ENCODE measurements at regions not wholly inside any gene's neighbourhood (a gene's known extent, or its start where the extent isn't known, plus 50 kb on each side); places are given as distances from the start of the nearest gene placed in this dataset.

DNA sequence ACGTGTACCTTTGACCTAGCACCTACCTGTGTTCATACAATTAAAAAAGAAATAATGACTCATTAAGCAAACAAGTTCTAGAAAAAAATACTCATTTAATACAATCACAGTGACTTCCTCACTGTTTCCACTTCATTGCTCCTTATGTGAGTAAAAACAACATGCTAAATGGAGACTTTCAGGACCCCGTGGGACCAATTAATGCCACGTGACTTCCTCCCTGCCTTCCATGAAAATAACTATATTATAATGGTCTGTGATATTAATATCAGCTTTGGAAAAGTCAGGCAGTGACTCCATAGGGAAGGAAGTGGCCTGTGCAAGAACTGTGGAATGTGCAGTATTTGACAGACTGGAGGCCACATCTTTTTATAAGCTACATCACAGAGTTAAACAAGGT is 337.8 kb downstream of the HLX start:
- no peak for FAIRE-seq
- H3K27ac ChIP-seq (ENCODE audit: control insufficient read depth, insufficient read depth, low read length): no peak overlapping the region

GRCh38 chr1:221223281-221223680 is 344.0 kb downstream of the HLX start:
- Histone ChIP-seq H2AFZ (ENCODE audit: control insufficient read depth, low read length) (no peak overlapping the region), H3K27ac (ENCODE audit: control insufficient read depth, insufficient read depth, low read length) (no peak overlapping the region), H3K9me1 (ENCODE audit: control insufficient read depth, extremely low read depth, insufficient read depth, low read length) (no peaks in the 10 kb centered on the region), H3K36me3 (ENCODE audit: control insufficient read depth in 2 of 2, extremely low read depth in 1 of 2, insufficient read depth in 2 of 2, low read length in 2 of 2) (no peaks in the 10 kb centered on the region), H3K4me2 (ENCODE audit: control insufficient read depth, extremely low read depth, insufficient read depth, low read depth, low read length) (no peak overlapping the region), H3K9me3 (ENCODE audit: control insufficient read depth, low read depth, low read length) (no peaks in the 10 kb centered on the region), H3K79me2 (ENCODE audit: control insufficient read depth, insufficient read depth, low read length) (no peaks in the 10 kb centered on the region), H3K4me3 (ENCODE audit: control insufficient read depth in 2 of 3, extremely low read depth in 1 of 3, insufficient read depth in 2 of 3, low read depth in 1 of 3, low read length in 3 of 3) (no peak overlapping the region), H3K9ac (ENCODE audit: control insufficient read depth, extremely low read depth, insufficient read depth, low read length) (no peak overlapping the region), H3K27me3 (ENCODE audit: control insufficient read depth, extremely low read depth, insufficient read depth, low read length) (no peaks in the 10 kb centered on the region), H4K20me1 (ENCODE audit: control insufficient read depth, extremely low read depth, insufficient read depth, low read length) (no peaks in the 10 kb centered on the region), H3K4me1 (ENCODE audit: control insufficient read depth, extremely low read depth, insufficient read depth, low read length) (no peaks in the 10 kb centered on the region)
- dilution Hi-C loops (cut with MboI; ENCODE audit: extremely low pct_ligation_motif_present, low sequenced_read_pairs): no loop called here
- FAIRE-seq: no peak
- TF ChIP-seq, protein P1, sequence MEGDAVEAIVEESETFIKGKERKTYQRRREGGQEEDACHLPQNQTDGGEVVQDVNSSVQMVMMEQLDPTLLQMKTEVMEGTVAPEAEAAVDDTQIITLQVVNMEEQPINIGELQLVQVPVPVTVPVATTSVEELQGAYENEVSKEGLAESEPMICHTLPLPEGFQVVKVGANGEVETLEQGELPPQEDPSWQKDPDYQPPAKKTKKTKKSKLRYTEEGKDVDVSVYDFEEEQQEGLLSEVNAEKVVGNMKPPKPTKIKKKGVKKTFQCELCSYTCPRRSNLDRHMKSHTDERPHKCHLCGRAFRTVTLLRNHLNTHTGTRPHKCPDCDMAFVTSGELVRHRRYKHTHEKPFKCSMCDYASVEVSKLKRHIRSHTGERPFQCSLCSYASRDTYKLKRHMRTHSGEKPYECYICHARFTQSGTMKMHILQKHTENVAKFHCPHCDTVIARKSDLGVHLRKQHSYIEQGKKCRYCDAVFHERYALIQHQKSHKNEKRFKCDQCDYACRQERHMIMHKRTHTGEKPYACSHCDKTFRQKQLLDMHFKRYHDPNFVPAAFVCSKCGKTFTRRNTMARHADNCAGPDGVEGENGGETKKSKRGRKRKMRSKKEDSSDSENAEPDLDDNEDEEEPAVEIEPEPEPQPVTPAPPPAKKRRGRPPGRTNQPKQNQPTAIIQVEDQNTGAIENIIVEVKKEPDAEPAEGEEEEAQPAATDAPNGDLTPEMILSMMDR (optimal IDR thresholded peaks at IDR 0.05 in 1 of 3, IDR thresholded peaks at IDR 0.05 in 1 of 3, conservative IDR thresholded peaks at IDR 0.05 in 1 of 3; ENCODE audit: extremely low read depth in 1 of 3, insufficient read depth in 2 of 3, low read length in 3 of 3): no peak
- no peak for TF ChIP-seq EZH2 (IDR thresholded peaks at IDR 0.05; ENCODE audit: low read length)
- no peak for DNase-seq (ENCODE audit: low read depth, low spot score)

More for the DNA sequence above, 337.8 kb downstream of the HLX start:
- H3K9me3 ChIP-seq (ENCODE audit: control insufficient read depth, low read depth, low read length): no peaks in the 10 kb centered on the region
- H3K79me2 ChIP-seq (ENCODE audit: control insufficient read depth, insufficient read depth, low read length): no peaks in the 10 kb centered on the region
- no peak overlapping the region for H3K9ac ChIP-seq (ENCODE audit: control insufficient read depth, extremely low read depth, insufficient read depth, low read length)
- H2AFZ ChIP-seq (ENCODE audit: control insufficient read depth, low read length): no peak overlapping the region
- no peak overlapping the region for H3K4me3 ChIP-seq (ENCODE audit: control insufficient read depth in 2 of 3, extremely low read depth in 1 of 3, insufficient read depth in 2 of 3, low read depth in 1 of 3, low read length in 3 of 3)
- TF ChIP-seq EZH2 (IDR thresholded peaks at IDR 0.05; ENCODE audit: low read length): no peak
- TF ChIP-seq, protein P1 (optimal IDR thresholded peaks at IDR 0.05 in 1 of 3, IDR thresholded peaks at IDR 0.05 in 1 of 3, conservative IDR thresholded peaks at IDR 0.05 in 1 of 3; ENCODE audit: extremely low read depth in 1 of 3, insufficient read depth in 2 of 3, low read length in 3 of 3): no peak
- dilution Hi-C loops (cut with MboI; ENCODE audit: extremely low pct_ligation_motif_present, low sequenced_read_pairs): no loop called here
- no peaks in the 10 kb centered on the region for H3K9me1 ChIP-seq (ENCODE audit: control insufficient read depth, extremely low read depth, insufficient read depth, low read length)
- no peaks in the 10 kb centered on the region for H3K4me1 ChIP-seq (ENCODE audit: control insufficient read depth, extremely low read depth, insufficient read depth, low read length)
- no peaks in the 10 kb centered on the region for H3K36me3 ChIP-seq (ENCODE audit: control insufficient read depth in 2 of 2, extremely low read depth in 1 of 2, insufficient read depth in 2 of 2, low read length in 2 of 2)
- H3K27me3 ChIP-seq (ENCODE audit: control insufficient read depth, extremely low read depth, insufficient read depth, low read length): no peaks in the 10 kb centered on the region
- DNase-seq (ENCODE audit: low read depth, low spot score): no peak
- H3K4me2 ChIP-seq (ENCODE audit: control insufficient read depth, extremely low read depth, insufficient read depth, low read depth, low read length): no peak overlapping the region
- no peaks in the 10 kb centered on the region for H4K20me1 ChIP-seq (ENCODE audit: control insufficient read depth, extremely low read depth, insufficient read depth, low read length)
